ENCODE measurements at regions not wholly inside any gene's neighbourhood (a gene's known extent, or its start where the extent isn't known, plus 50 kb on each side); places are given as distances from the start of the nearest gene placed in this dataset.

DNA sequence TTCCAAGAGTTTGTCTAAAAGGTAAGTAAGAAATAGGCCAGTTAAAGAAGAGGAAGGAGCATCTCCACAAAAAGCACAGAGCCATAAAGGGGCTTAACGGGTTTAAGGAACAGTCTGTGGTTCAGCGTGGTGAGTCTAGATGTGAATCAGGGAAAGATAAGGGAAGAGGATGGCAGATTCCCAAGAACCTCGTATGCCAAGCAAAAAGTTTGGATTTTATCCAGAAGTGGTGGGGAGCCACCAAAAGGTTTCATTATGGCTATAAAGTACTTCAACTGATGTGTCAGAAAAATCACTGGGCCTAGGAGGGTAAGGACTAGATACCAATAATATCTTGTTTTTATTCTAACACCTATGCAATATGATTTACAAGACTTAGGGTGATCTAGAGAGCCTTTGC, 161.9 kb upstream of the PTER start:
- TF ChIP-seq, protein P1, sequence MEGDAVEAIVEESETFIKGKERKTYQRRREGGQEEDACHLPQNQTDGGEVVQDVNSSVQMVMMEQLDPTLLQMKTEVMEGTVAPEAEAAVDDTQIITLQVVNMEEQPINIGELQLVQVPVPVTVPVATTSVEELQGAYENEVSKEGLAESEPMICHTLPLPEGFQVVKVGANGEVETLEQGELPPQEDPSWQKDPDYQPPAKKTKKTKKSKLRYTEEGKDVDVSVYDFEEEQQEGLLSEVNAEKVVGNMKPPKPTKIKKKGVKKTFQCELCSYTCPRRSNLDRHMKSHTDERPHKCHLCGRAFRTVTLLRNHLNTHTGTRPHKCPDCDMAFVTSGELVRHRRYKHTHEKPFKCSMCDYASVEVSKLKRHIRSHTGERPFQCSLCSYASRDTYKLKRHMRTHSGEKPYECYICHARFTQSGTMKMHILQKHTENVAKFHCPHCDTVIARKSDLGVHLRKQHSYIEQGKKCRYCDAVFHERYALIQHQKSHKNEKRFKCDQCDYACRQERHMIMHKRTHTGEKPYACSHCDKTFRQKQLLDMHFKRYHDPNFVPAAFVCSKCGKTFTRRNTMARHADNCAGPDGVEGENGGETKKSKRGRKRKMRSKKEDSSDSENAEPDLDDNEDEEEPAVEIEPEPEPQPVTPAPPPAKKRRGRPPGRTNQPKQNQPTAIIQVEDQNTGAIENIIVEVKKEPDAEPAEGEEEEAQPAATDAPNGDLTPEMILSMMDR (conservative IDR thresholded peaks at IDR 0.05; ENCODE audit: low read depth, low read length) = no peak
- TF ChIP-seq POLR2A (IDR thresholded peaks at IDR 0.05; ENCODE audit: low read depth, low read length) = no peak
- no peak for TF ChIP-seq RAD21 (IDR thresholded peaks at IDR 0.05; ENCODE audit: low read length)
- no peak for TF ChIP-seq USF2 (IDR thresholded peaks at IDR 0.05; ENCODE audit: low read depth, low read length)
- TF ChIP-seq RFX5 (IDR thresholded peaks at IDR 0.05; ENCODE audit: low read depth, low read length) = no peak

All from IMR-90 (cell line).